ENCODE measurements at regions not wholly inside any gene's neighbourhood (a gene's known extent, or its start where the extent isn't known, plus 50 kb on each side); places are given as distances from the start of the nearest gene placed in this dataset.

DNA sequence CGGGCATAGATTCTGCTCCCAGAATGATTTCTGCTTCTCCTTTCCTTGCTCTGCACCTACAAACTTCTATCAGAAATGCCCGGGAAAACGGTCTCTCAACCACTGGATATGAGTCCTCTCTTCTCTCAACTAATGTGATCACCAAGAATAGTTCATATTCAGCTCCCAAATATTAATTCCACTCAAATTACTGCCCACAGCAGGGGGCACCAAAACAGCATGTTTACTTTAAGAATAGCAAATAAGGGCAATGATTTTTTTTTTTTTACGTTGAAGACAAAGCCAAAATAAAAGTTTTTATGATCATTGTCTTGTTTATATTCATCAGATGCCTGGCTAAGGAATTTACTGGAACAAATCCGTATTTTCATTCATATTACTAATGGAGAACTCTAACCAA lies 94.9 kb upstream of the PRSS1 start:
- TF ChIP-seq, protein P1, sequence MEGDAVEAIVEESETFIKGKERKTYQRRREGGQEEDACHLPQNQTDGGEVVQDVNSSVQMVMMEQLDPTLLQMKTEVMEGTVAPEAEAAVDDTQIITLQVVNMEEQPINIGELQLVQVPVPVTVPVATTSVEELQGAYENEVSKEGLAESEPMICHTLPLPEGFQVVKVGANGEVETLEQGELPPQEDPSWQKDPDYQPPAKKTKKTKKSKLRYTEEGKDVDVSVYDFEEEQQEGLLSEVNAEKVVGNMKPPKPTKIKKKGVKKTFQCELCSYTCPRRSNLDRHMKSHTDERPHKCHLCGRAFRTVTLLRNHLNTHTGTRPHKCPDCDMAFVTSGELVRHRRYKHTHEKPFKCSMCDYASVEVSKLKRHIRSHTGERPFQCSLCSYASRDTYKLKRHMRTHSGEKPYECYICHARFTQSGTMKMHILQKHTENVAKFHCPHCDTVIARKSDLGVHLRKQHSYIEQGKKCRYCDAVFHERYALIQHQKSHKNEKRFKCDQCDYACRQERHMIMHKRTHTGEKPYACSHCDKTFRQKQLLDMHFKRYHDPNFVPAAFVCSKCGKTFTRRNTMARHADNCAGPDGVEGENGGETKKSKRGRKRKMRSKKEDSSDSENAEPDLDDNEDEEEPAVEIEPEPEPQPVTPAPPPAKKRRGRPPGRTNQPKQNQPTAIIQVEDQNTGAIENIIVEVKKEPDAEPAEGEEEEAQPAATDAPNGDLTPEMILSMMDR (IDR thresholded peaks at IDR 0.05): no peak
- TF ChIP-seq POLR2A (IDR thresholded peaks at IDR 0.05): no peak
